ENCODE measurements at regions not wholly inside any gene's neighbourhood (a gene's known extent, or its start where the extent isn't known, plus 50 kb on each side); places are given as distances from the start of the nearest gene placed in this dataset.

GRCh38 chr2:207289295-207290018, 123.7 kb upstream of the KLF7 start:
- Mint-ChIP-seq H3K27ac (no peak overlapping the region), H3K4me1 (peaks cover 9% of the 10 kb centered on the region), H3K27me3 (no peaks in the 10 kb centered on the region), H3K4me3 (no peak overlapping the region), H3K9me3 (ENCODE audit: insufficient read depth) (no peaks in the 10 kb centered on the region)
- Histone ChIP-seq H3K9me3 (ENCODE audit: control extremely low read depth in 1 of 3, control insufficient read depth in 2 of 3, insufficient read depth in 1 of 3, low read length in 2 of 3) (no peaks in the 10 kb centered on the region), H3K4me2 (replicated peaks; ENCODE audit: low read depth, low read length, poor library complexity, severe bottlenecking) (no peak overlapping the region), H3K27me3 (replicated peaks in 1 of 4; ENCODE audit: control extremely low read depth in 1 of 4, control insufficient read depth in 3 of 4, insufficient read depth in 4 of 4, low read length in 3 of 4) (no peaks in the 10 kb centered on the region), H2AFZ (ENCODE audit: insufficient read depth, low read depth, low read length, poor library complexity, severe bottlenecking) (no peak overlapping the region), H3K4me3 (ENCODE audit: control extremely low read depth in 1 of 5, extremely low read depth in 1 of 5, insufficient read depth in 1 of 5, low read depth in 2 of 5, low read length in 4 of 5) (no peak overlapping the region), H3K4me1 (ENCODE audit: control insufficient read depth in 2 of 2, insufficient read depth in 2 of 2, low read length in 2 of 2) (no peaks in the 10 kb centered on the region), H4K20me1 (ENCODE audit: control insufficient read depth, insufficient read depth, low read length, poor library complexity, severe bottlenecking) (no peaks in the 10 kb centered on the region), H3K36me3 (replicated peaks in 1 of 2; ENCODE audit: control extremely low read depth in 1 of 2, control insufficient read depth in 1 of 2, extremely low read depth in 1 of 2, insufficient read depth in 2 of 2, low read length in 1 of 2) (no peaks in the 10 kb centered on the region), H3K79me2 (ENCODE audit: control insufficient read depth, insufficient read depth, low read length) (no peaks in the 10 kb centered on the region), H3K27ac (ENCODE audit: low read length in 2 of 2) (no peak overlapping the region), H3K9ac (ENCODE audit: low read length) (no peak overlapping the region)
- CTCF ChIA-PET = interaction anchor here (1.6 kb wide), 1 partner anchor 595 kb away, joined by 3 read pairs; no protein-coding TSS in a partner anchor
- no peak for ATAC-seq (ENCODE audit: low read depth)
- POLR2A ChIA-PET = no interaction called here
- 92% methylated on average over 1 of the region's 2 CpGs for WGBS (ENCODE audit: insufficient coverage)
- TF ChIP-seq EZH2 (IDR thresholded peaks at IDR 0.05; ENCODE audit: borderline replicate concordance, insufficient read depth, low read depth, low read length, poor library complexity, severe bottlenecking) = no peak
- no peak for TF ChIP-seq CTCF (IDR thresholded peaks at IDR 0.05)
- intact Hi-C loops (cut with micrococcal nuclease) = no loop called here
- no peak for DNase-seq

GRCh38 chr2:207290833-207291624, 125.3 kb upstream of the KLF7 start:
- DNase-seq = no peak
- POLR2A ChIA-PET = interaction anchor here (0.6 kb wide), 1 partner anchor 229 kb away, joined by 4 read pairs; no protein-coding TSS in a partner anchor

More at GRCh38 chr2:207290833-207291624, 125.3 kb upstream of the KLF7 start:
- Histone ChIP-seq H2AFZ (ENCODE audit: insufficient read depth, low read depth, low read length, poor library complexity, severe bottlenecking) (no peak overlapping the region), H3K4me2 (replicated peaks; ENCODE audit: low read depth, low read length, poor library complexity, severe bottlenecking) (no peak overlapping the region), H3K27me3 (replicated peaks in 1 of 4; ENCODE audit: control extremely low read depth in 1 of 4, control insufficient read depth in 3 of 4, insufficient read depth in 4 of 4, low read length in 3 of 4) (no peaks in the 10 kb centered on the region), H3K9ac (ENCODE audit: low read length) (no peak overlapping the region), H4K20me1 (ENCODE audit: control insufficient read depth, insufficient read depth, low read length, poor library complexity, severe bottlenecking) (no peaks in the 10 kb centered on the region), H3K9me3 (ENCODE audit: control extremely low read depth in 1 of 3, control insufficient read depth in 2 of 3, insufficient read depth in 1 of 3, low read length in 2 of 3) (no peaks in the 10 kb centered on the region), H3K36me3 (replicated peaks in 1 of 2; ENCODE audit: control extremely low read depth in 1 of 2, control insufficient read depth in 1 of 2, extremely low read depth in 1 of 2, insufficient read depth in 2 of 2, low read length in 1 of 2) (no peaks in the 10 kb centered on the region), H3K4me3 (ENCODE audit: control extremely low read depth in 1 of 5, extremely low read depth in 1 of 5, insufficient read depth in 1 of 5, low read depth in 2 of 5, low read length in 4 of 5) (no peak overlapping the region), H3K4me1 (ENCODE audit: control insufficient read depth in 2 of 2, insufficient read depth in 2 of 2, low read length in 2 of 2) (no peaks in the 10 kb centered on the region), H3K27ac (ENCODE audit: low read length in 2 of 2) (no peak overlapping the region), H3K79me2 (ENCODE audit: control insufficient read depth, insufficient read depth, low read length) (no peaks in the 10 kb centered on the region)
- CTCF ChIA-PET = no interaction called here
- 90% methylated on average over 2 of the region's 5 CpGs for WGBS (ENCODE audit: insufficient coverage)
- TF ChIP-seq CTCF (IDR thresholded peaks at IDR 0.05) = no peak
- TF ChIP-seq EZH2 (IDR thresholded peaks at IDR 0.05; ENCODE audit: borderline replicate concordance, insufficient read depth, low read depth, low read length, poor library complexity, severe bottlenecking) = no peak
- no peak for ATAC-seq (ENCODE audit: low read depth)
- Mint-ChIP-seq H3K27me3 (no peaks in the 10 kb centered on the region), H3K4me1 (peaks cover 9% of the 10 kb centered on the region), H3K27ac (no peak overlapping the region), H3K4me3 (no peak overlapping the region), H3K9me3 (ENCODE audit: insufficient read depth) (no peaks in the 10 kb centered on the region)
- intact Hi-C loops (cut with micrococcal nuclease) = no loop called here

All from B cell (primary cell).